ENCODE measurements at regions not wholly inside any gene's neighbourhood (a gene's known extent, or its start where the extent isn't known, plus 50 kb on each side); places are given as distances from the start of the nearest gene placed in this dataset.

GRCh38 chrX:151336809-151337208, 60.2 kb upstream of the VMA21 start:
- H3K27me3 Mint-ChIP-seq (ENCODE audit: insufficient read depth), result no peaks in the 10 kb centered on the region
- H3K27ac Mint-ChIP-seq, result no peak overlapping the region
- no peaks in the 10 kb centered on the region for H3K4me1 ChIP-seq (ENCODE audit: control insufficient read depth, insufficient read depth, low read length)
- no peaks in the 10 kb centered on the region for H3K9me3 ChIP-seq (ENCODE audit: control insufficient read depth, low read length)
- no peaks in the 10 kb centered on the region for H3K27me3 ChIP-seq (ENCODE audit: control insufficient read depth, insufficient read depth, low read length, poor library complexity, severe bottlenecking)
- H3K27ac ChIP-seq (ENCODE audit: low read depth, low read length), result no peak overlapping the region
- peaks cover 34% of the 10 kb centered on the region for H3K9me3 Mint-ChIP-seq
- DNase-seq, result no peak
- no peaks in the 10 kb centered on the region for H3K36me3 ChIP-seq (ENCODE audit: control insufficient read depth, insufficient read depth, low read length)
- H3K9ac ChIP-seq (ENCODE audit: extremely low read depth, low read length, poor library complexity, severe bottlenecking), result no peak overlapping the region
- no peak overlapping the region for H3K4me3 Mint-ChIP-seq
- no peaks in the 10 kb centered on the region for H3K4me1 Mint-ChIP-seq
- no peaks in the 10 kb centered on the region for H3K36me3 Mint-ChIP-seq (ENCODE audit: low read depth)
- no peak for TF ChIP-seq CTCF (conservative IDR thresholded peaks at IDR 0.05)
- H3K4me3 ChIP-seq (ENCODE audit: low read length), result no peak overlapping the region

GRCh38 chrX:151346931-151347543, 50.0 kb upstream of the VMA21 start:
- H3K36me3 ChIP-seq (ENCODE audit: control insufficient read depth, insufficient read depth, low read length), result no peaks in the 10 kb centered on the region
- no peak for TF ChIP-seq CTCF (conservative IDR thresholded peaks at IDR 0.05)
- H3K27ac ChIP-seq (ENCODE audit: low read depth, low read length), result no peak overlapping the region
- no peaks in the 10 kb centered on the region for H3K4me1 ChIP-seq (ENCODE audit: control insufficient read depth, insufficient read depth, low read length)
- Mint-ChIP-seq H3K36me3 (ENCODE audit: low read depth) (no peaks in the 10 kb centered on the region), H3K27me3 (ENCODE audit: insufficient read depth) (peaks cover 5% of the 10 kb centered on the region), H3K27ac (no peak overlapping the region), H3K9me3 (peaks cover 60% of the 10 kb centered on the region), H3K4me3 (no peak overlapping the region), H3K4me1 (no peaks in the 10 kb centered on the region)
- DNase-seq, result no peak
- no peaks in the 10 kb centered on the region for H3K9me3 ChIP-seq (ENCODE audit: control insufficient read depth, low read length)
- WGBS, 2 experiments (ENCODE audit: insufficient coverage in 1 of 2, insufficient read length in 1 of 2), result 98% methylated on average over 2 of the region's 2 CpGs; no CpG with 5 or more reads in 1 of the 2 experiments
- no peak overlapping the region for H3K9ac ChIP-seq (ENCODE audit: extremely low read depth, low read length, poor library complexity, severe bottlenecking)
- no peaks in the 10 kb centered on the region for H3K27me3 ChIP-seq (ENCODE audit: control insufficient read depth, insufficient read depth, low read length, poor library complexity, severe bottlenecking)
- no peak overlapping the region for H3K4me3 ChIP-seq (ENCODE audit: low read length)
